ENCODE measurements at regions not wholly inside any gene's neighbourhood (a gene's known extent, or its start where the extent isn't known, plus 50 kb on each side); places are given as distances from the start of the nearest gene placed in this dataset.

- H4K8ac ChIP-seq (ENCODE audit: extremely low read depth, insufficient read depth, low read length) = no peak overlapping the region
- FAIRE-seq = no peak
- no peak overlapping the region for H3K9ac ChIP-seq (replicated peaks in 1 of 4; ENCODE audit: extremely low read depth in 1 of 4, low read depth in 3 of 4, low read length in 3 of 4)
- no peak for TF ChIP-seq KDM4A (IDR thresholded peaks at IDR 0.05; ENCODE audit: low read depth, low read length, severe bottlenecking)
- no peak for TF ChIP-seq SP1 (IDR thresholded peaks at IDR 0.05; ENCODE audit: low read depth, low read length)
- no peak for TF ChIP-seq EZH2 (IDR thresholded peaks at IDR 0.05; ENCODE audit: low read depth, low read length, severe bottlenecking)
- no peak for TF ChIP-seq HDAC2 (IDR thresholded peaks at IDR 0.05; ENCODE audit: borderline replicate concordance in 1 of 2, low read depth in 2 of 2, low read length in 2 of 2)
- TF ChIP-seq USF2 (IDR thresholded peaks at IDR 0.05; ENCODE audit: low read length) = no peak
- TF ChIP-seq SP2 (IDR thresholded peaks at IDR 0.05; ENCODE audit: low read length) = no peak
- no peak for TF ChIP-seq POU5F1 (IDR thresholded peaks at IDR 0.05; ENCODE audit: low read depth, low read length)
- TF ChIP-seq POLR2AphosphoS5 (IDR thresholded peaks at IDR 0.05; ENCODE audit: low read depth, low read length) = no peak
- no peak for TF ChIP-seq EP300 (IDR thresholded peaks at IDR 0.05; ENCODE audit: borderline replicate concordance in 1 of 2, low read depth in 2 of 2, low read length in 2 of 2)
- TF ChIP-seq BRCA1 (IDR thresholded peaks at IDR 0.05; ENCODE audit: low read depth, low read length) = no peak
- TF ChIP-seq PHF8 (conservative IDR thresholded peaks at IDR 0.05; ENCODE audit: low read depth, low read length) = no peak
- no peak for TF ChIP-seq ASH2L (IDR thresholded peaks at IDR 0.05; ENCODE audit: low read length)
Observed at GRCh38 chr4:173585876-173586572, 56.0 kb upstream of the HAND2 start.

More at GRCh38 chr4:173585876-173586572, 56.0 kb upstream of the HAND2 start:
- H3K79me2 ChIP-seq (ENCODE audit: control insufficient read depth in 1 of 2, insufficient read depth in 2 of 2, low read length in 2 of 2) = no peaks in the 10 kb centered on the region
- no peak overlapping the region for H2BK12ac ChIP-seq (ENCODE audit: low read depth, low read length)
- H3K14ac ChIP-seq (ENCODE audit: insufficient read length) = no peak overlapping the region
- no peak overlapping the region for H3K4ac ChIP-seq (replicated peaks; ENCODE audit: insufficient read length, low read depth, low read length)
- H4K91ac ChIP-seq (replicated peaks; ENCODE audit: insufficient read length, low read length) = no peak overlapping the region
- ChIA-PET CTCF (ENCODE audit: partially characterized antibody) (interaction anchor here (0.8 to 2.3 kb wide), 4 partner anchors 12 to 165 kb away, joined by 3 to 6 read pairs (median 4); no protein-coding TSS in a partner anchor), POLR2A (ENCODE audit: partially characterized antibody) (no interaction called here)
- no peak overlapping the region for H2BK5ac ChIP-seq (ENCODE audit: low read depth, low read length)
- H2AFZ ChIP-seq (ENCODE audit: low read length) = no peak overlapping the region
- H3K27ac ChIP-seq (ENCODE audit: low read depth, low read length) = no peak overlapping the region
- no peak overlapping the region for H3K18ac ChIP-seq (ENCODE audit: extremely low read depth, low read length)
- no peaks in the 10 kb centered on the region for H4K20me1 ChIP-seq (replicated peaks in 1 of 2; ENCODE audit: control insufficient read depth in 1 of 2, insufficient read depth in 2 of 2, low read length in 2 of 2)
- no peaks in the 10 kb centered on the region for H3K79me1 ChIP-seq (ENCODE audit: low read depth, low read length)
- no peak overlapping the region for H3K23ac ChIP-seq (ENCODE audit: insufficient read length)
- no peak overlapping the region for H3K4me3 ChIP-seq (ENCODE audit: extremely low read depth in 1 of 4, insufficient read depth in 2 of 4, low read depth in 3 of 4, low read length in 4 of 4)
- H2BK15ac ChIP-seq (ENCODE audit: low read length) = no peak overlapping the region
- no peak for DNase-seq (ENCODE audit: low read depth in 1 of 2, low spot score in 2 of 2)
- H2BK20ac ChIP-seq (ENCODE audit: low read length) = no peak overlapping the region
- no peaks in the 10 kb centered on the region for H3K9me3 ChIP-seq (ENCODE audit: insufficient read depth in 2 of 2, low read depth in 1 of 2, low read length in 1 of 2)
- WGBS, 2 experiments (ENCODE audit: extremely low coverage in 1 of 2, insufficient coverage in 1 of 2, insufficient read length in 1 of 2, insufficient replicate concordance in 2 of 2, low coverage in 1 of 2, low lambda C conversion rate in 2 of 2, missing lambda C conversion rate in 1 of 2) = 82% methylated on average over 9 of the region's 9 CpGs; no CpG with 5 or more reads in 1 of the 2 experiments
- H3K4me1 ChIP-seq (replicated peaks in 1 of 4; ENCODE audit: control insufficient read depth in 3 of 4, insufficient read depth in 4 of 4, low read length in 3 of 4) = no peaks in the 10 kb centered on the region
- no peak overlapping the region for H3K4me2 ChIP-seq (ENCODE audit: insufficient read depth in 1 of 2, low read depth in 2 of 2, low read length in 2 of 2)
- H3K36me3 ChIP-seq (ENCODE audit: control insufficient read depth in 2 of 4, insufficient read depth in 4 of 4, low read length in 3 of 4) = no peaks in the 10 kb centered on the region; a peak in 1 of 8 replicates
- H3K23me2 ChIP-seq (ENCODE audit: low read depth, low read length) = no peaks in the 10 kb centered on the region
- H2BK120ac ChIP-seq (replicated peaks; ENCODE audit: low read depth, low read length) = no peak overlapping the region
- H3K56ac ChIP-seq (replicated peaks; ENCODE audit: insufficient read length, low read depth, low read length) = no peak overlapping the region
- H3K27me3 ChIP-seq (replicated peaks in 1 of 4; ENCODE audit: control insufficient read depth in 3 of 4, extremely low read depth in 1 of 4, insufficient read depth in 3 of 4, low read length in 3 of 4) = peaks cover 0 to 1% (median 0%) of the 10 kb centered on the region in 4 experiments; a peak in 1 of 7 replicates
- no peak overlapping the region for H4K5ac ChIP-seq (ENCODE audit: insufficient read length, low read depth, low read length)
- H2AK5ac ChIP-seq (ENCODE audit: low read depth, low read length) = no peak overlapping the region
